ENCODE measurements at regions not wholly inside any gene's neighbourhood (a gene's known extent, or its start where the extent isn't known, plus 50 kb on each side); places are given as distances from the start of the nearest gene placed in this dataset.
"Not testable (repeated sequence)": the region's sequence is repeated elsewhere in the genome, so short reads cannot be mapped to it uniquely, and the experiment has no call there.

- H3K27ac ChIP-seq (ENCODE audit: low read length); H3K4me3 ChIP-seq (ENCODE audit: low read depth in 1 of 2, low read length in 2 of 2); H3K4me1 ChIP-seq (ENCODE audit: control insufficient read depth in 1 of 2, insufficient read depth in 2 of 2, low read length in 2 of 2); H3K27me3 ChIP-seq (ENCODE audit: low read depth, low read length); H3K36me3 ChIP-seq (ENCODE audit: control insufficient read depth in 1 of 2, insufficient read depth in 2 of 2, low read length in 2 of 2); H3K9me3 ChIP-seq (ENCODE audit: control insufficient read depth in 1 of 2, low read length in 2 of 2): not testable (repeated sequence)
These were observed 481.9 kb downstream of the PCDH7 start for GRCh38 chr4:31202054-31202453.

GRCh38 chr4:31204874-31205273, 484.7 kb downstream of the PCDH7 start:
- H3K4me1 ChIP-seq (ENCODE audit: control insufficient read depth in 1 of 2, insufficient read depth in 2 of 2, low read length in 2 of 2) = no peaks in the 10 kb centered on the region
- no peak overlapping the region for H3K4me3 ChIP-seq (ENCODE audit: low read depth in 1 of 2, low read length in 2 of 2)
- peaks cover 0 to under 1% of the 10 kb centered on the region in 2 donors for H3K9me3 ChIP-seq (ENCODE audit: control insufficient read depth in 1 of 2, low read length in 2 of 2)
- H3K36me3 ChIP-seq (ENCODE audit: control insufficient read depth in 1 of 2, insufficient read depth in 2 of 2, low read length in 2 of 2) = no peaks in the 10 kb centered on the region
- no peaks in the 10 kb centered on the region for H3K27me3 ChIP-seq (ENCODE audit: low read depth, low read length)
- no peak overlapping the region for H3K27ac ChIP-seq (ENCODE audit: low read length)

- H3K4me3 ChIP-seq (ENCODE audit: low read depth in 1 of 2, low read length in 2 of 2) = no peak overlapping the region
- H3K4me1 ChIP-seq (ENCODE audit: control insufficient read depth in 1 of 2, insufficient read depth in 2 of 2, low read length in 2 of 2) = no peaks in the 10 kb centered on the region
- no peaks in the 10 kb centered on the region for H3K27me3 ChIP-seq (ENCODE audit: low read depth, low read length)
- H3K36me3 ChIP-seq (ENCODE audit: control insufficient read depth in 1 of 2, insufficient read depth in 2 of 2, low read length in 2 of 2) = no peaks in the 10 kb centered on the region
- no peaks in the 10 kb centered on the region for H3K9me3 ChIP-seq (ENCODE audit: control insufficient read depth in 1 of 2, low read length in 2 of 2)
- no peak overlapping the region for H3K27ac ChIP-seq (ENCODE audit: low read length)
These were observed 500.8 kb downstream of the PCDH7 start for GRCh38 chr4:31220921-31221320.

- Histone ChIP-seq H3K4me3 (ENCODE audit: low read depth in 1 of 2, low read length in 2 of 2) (no peak overlapping the region), H3K27ac (ENCODE audit: low read length) (no peak overlapping the region), H3K4me1 (ENCODE audit: control insufficient read depth in 1 of 2, insufficient read depth in 2 of 2, low read length in 2 of 2) (no peaks in the 10 kb centered on the region), H3K9me3 (ENCODE audit: control insufficient read depth in 1 of 2, low read length in 2 of 2) (no peaks in the 10 kb centered on the region), H3K36me3 (ENCODE audit: control insufficient read depth in 1 of 2, insufficient read depth in 2 of 2, low read length in 2 of 2) (no peaks in the 10 kb centered on the region), H3K27me3 (ENCODE audit: low read depth, low read length) (no peaks in the 10 kb centered on the region)
These were observed 507.9 kb downstream of the PCDH7 start for GRCh38 chr4:31228068-31228467.

GRCh38 chr4:31230594-31230993, 510.4 kb downstream of the PCDH7 start:
- no peaks in the 10 kb centered on the region for H3K27me3 ChIP-seq (ENCODE audit: low read depth, low read length)
- H3K27ac ChIP-seq (ENCODE audit: low read length) = no peak overlapping the region
- no peak overlapping the region for H3K4me3 ChIP-seq (ENCODE audit: low read depth in 1 of 2, low read length in 2 of 2)
- H3K9me3 ChIP-seq (ENCODE audit: control insufficient read depth in 1 of 2, low read length in 2 of 2) = no peaks in the 10 kb centered on the region
- H3K36me3 ChIP-seq (ENCODE audit: control insufficient read depth in 1 of 2, insufficient read depth in 2 of 2, low read length in 2 of 2) = no peaks in the 10 kb centered on the region
- H3K4me1 ChIP-seq (ENCODE audit: control insufficient read depth in 1 of 2, insufficient read depth in 2 of 2, low read length in 2 of 2) = no peaks in the 10 kb centered on the region

GRCh38 chr4:31234494-31234893, 514.3 kb downstream of the PCDH7 start:
- no peaks in the 10 kb centered on the region for H3K36me3 ChIP-seq (ENCODE audit: control insufficient read depth in 1 of 2, insufficient read depth in 2 of 2, low read length in 2 of 2)
- no peak overlapping the region for H3K27ac ChIP-seq (ENCODE audit: low read length)
- H3K9me3 ChIP-seq (ENCODE audit: control insufficient read depth in 1 of 2, low read length in 2 of 2) = peaks cover 3 to 7% of the 10 kb centered on the region in 2 donors
- H3K27me3 ChIP-seq (ENCODE audit: low read depth, low read length) = no peaks in the 10 kb centered on the region
- no peaks in the 10 kb centered on the region for H3K4me1 ChIP-seq (ENCODE audit: control insufficient read depth in 1 of 2, insufficient read depth in 2 of 2, low read length in 2 of 2)
- H3K4me3 ChIP-seq (ENCODE audit: low read depth in 1 of 2, low read length in 2 of 2) = no peak overlapping the region

- H3K9me3 ChIP-seq (ENCODE audit: control insufficient read depth in 1 of 2, low read length in 2 of 2) = peaks cover 3 to 7% of the 10 kb centered on the region in 2 donors
- H3K27me3 ChIP-seq (ENCODE audit: low read depth, low read length) = no peaks in the 10 kb centered on the region
- no peaks in the 10 kb centered on the region for H3K4me1 ChIP-seq (ENCODE audit: control insufficient read depth in 1 of 2, insufficient read depth in 2 of 2, low read length in 2 of 2)
- no peaks in the 10 kb centered on the region for H3K36me3 ChIP-seq (ENCODE audit: control insufficient read depth in 1 of 2, insufficient read depth in 2 of 2, low read length in 2 of 2)
- no peak overlapping the region for H3K27ac ChIP-seq (ENCODE audit: low read length)
- no peak overlapping the region for H3K4me3 ChIP-seq (ENCODE audit: low read depth in 1 of 2, low read length in 2 of 2)
These were observed 514.7 kb downstream of the PCDH7 start for GRCh38 chr4:31234901-31235300.

- Histone ChIP-seq H3K36me3 (ENCODE audit: control insufficient read depth in 1 of 2, insufficient read depth in 2 of 2, low read length in 2 of 2) (no peaks in the 10 kb centered on the region), H3K27me3 (ENCODE audit: low read depth, low read length) (no peaks in the 10 kb centered on the region), H3K27ac (ENCODE audit: low read length) (no peak overlapping the region), H3K4me3 (ENCODE audit: low read depth in 1 of 2, low read length in 2 of 2) (no peak overlapping the region), H3K9me3 (ENCODE audit: control insufficient read depth in 1 of 2, low read length in 2 of 2) (peaks cover 3 to 7% of the 10 kb centered on the region in 2 donors), H3K4me1 (ENCODE audit: control insufficient read depth in 1 of 2, insufficient read depth in 2 of 2, low read length in 2 of 2) (no peaks in the 10 kb centered on the region)
These were observed 516.0 kb downstream of the PCDH7 start for GRCh38 chr4:31236020-31236638.

- H3K4me1 ChIP-seq (ENCODE audit: control insufficient read depth in 1 of 2, insufficient read depth in 2 of 2, low read length in 2 of 2) = no peaks in the 10 kb centered on the region
- H3K4me3 ChIP-seq (ENCODE audit: low read depth in 1 of 2, low read length in 2 of 2) = no peak overlapping the region
- H3K27me3 ChIP-seq (ENCODE audit: low read depth, low read length) = no peaks in the 10 kb centered on the region
- no peaks in the 10 kb centered on the region for H3K36me3 ChIP-seq (ENCODE audit: control insufficient read depth in 1 of 2, insufficient read depth in 2 of 2, low read length in 2 of 2)
- peaks cover 3 to 7% of the 10 kb centered on the region in 2 donors for H3K9me3 ChIP-seq (ENCODE audit: control insufficient read depth in 1 of 2, low read length in 2 of 2)
- no peak overlapping the region for H3K27ac ChIP-seq (ENCODE audit: low read length)
These were observed 516.5 kb downstream of the PCDH7 start for GRCh38 chr4:31236639-31237173.

GRCh38 chr4:31237233-31237632, 517.1 kb downstream of the PCDH7 start:
- H3K9me3 ChIP-seq (ENCODE audit: control insufficient read depth in 1 of 2, low read length in 2 of 2) = peaks cover 3 to 7% of the 10 kb centered on the region in 2 donors
- no peaks in the 10 kb centered on the region for H3K4me1 ChIP-seq (ENCODE audit: control insufficient read depth in 1 of 2, insufficient read depth in 2 of 2, low read length in 2 of 2)
- no peak overlapping the region for H3K27ac ChIP-seq (ENCODE audit: low read length)
- H3K4me3 ChIP-seq (ENCODE audit: low read depth in 1 of 2, low read length in 2 of 2) = no peak overlapping the region
- no peaks in the 10 kb centered on the region for H3K27me3 ChIP-seq (ENCODE audit: low read depth, low read length)
- H3K36me3 ChIP-seq (ENCODE audit: control insufficient read depth in 1 of 2, insufficient read depth in 2 of 2, low read length in 2 of 2) = no peaks in the 10 kb centered on the region

- Histone ChIP-seq H3K4me3 (ENCODE audit: low read depth in 1 of 2, low read length in 2 of 2) (no peak overlapping the region), H3K36me3 (ENCODE audit: control insufficient read depth in 1 of 2, insufficient read depth in 2 of 2, low read length in 2 of 2) (no peaks in the 10 kb centered on the region), H3K9me3 (ENCODE audit: control insufficient read depth in 1 of 2, low read length in 2 of 2) (peaks cover 3 to 7% of the 10 kb centered on the region in 2 donors), H3K4me1 (ENCODE audit: control insufficient read depth in 1 of 2, insufficient read depth in 2 of 2, low read length in 2 of 2) (no peaks in the 10 kb centered on the region), H3K27ac (ENCODE audit: low read length) (no peak overlapping the region), H3K27me3 (ENCODE audit: low read depth, low read length) (no peaks in the 10 kb centered on the region)
These were observed 519.7 kb downstream of the PCDH7 start for GRCh38 chr4:31239886-31240285.

GRCh38 chr4:31241504-31242106, 521.4 kb downstream of the PCDH7 start:
- Histone ChIP-seq H3K27me3 (ENCODE audit: low read depth, low read length) (no peaks in the 10 kb centered on the region), H3K4me1 (ENCODE audit: control insufficient read depth in 1 of 2, insufficient read depth in 2 of 2, low read length in 2 of 2) (no peaks in the 10 kb centered on the region), H3K4me3 (ENCODE audit: low read depth in 1 of 2, low read length in 2 of 2) (no peak overlapping the region), H3K27ac (ENCODE audit: low read length) (no peak overlapping the region), H3K9me3 (ENCODE audit: control insufficient read depth in 1 of 2, low read length in 2 of 2) (peaks cover 3 to 7% of the 10 kb centered on the region in 2 donors), H3K36me3 (ENCODE audit: control insufficient read depth in 1 of 2, insufficient read depth in 2 of 2, low read length in 2 of 2) (no peaks in the 10 kb centered on the region)
